RWPE1 (cell line): ENCODE measurements at regions not wholly inside any gene's neighbourhood (a gene's known extent, or its start where the extent isn't known, plus 50 kb on each side); places are given as distances from the start of the nearest gene placed in this dataset.
"Not testable (repeated sequence)": the region's sequence is repeated elsewhere in the genome, so short reads cannot be mapped to it uniquely, and the experiment has no call there.

ENCODE experiments used
- CTCF ChIA-PET: fragments of 350-600 bp; sonication (Branson Sonifier 250); formaldehyde crosslinking; extraction: SDS; loops from one replicate; lab custom pipeline; 2021; lab: Yijun Ruan, JAX
- POLR2A ChIA-PET: fragments of 400-600 bp; formaldehyde crosslinking; extraction: SDS; loops from one replicate; lab custom pipeline; 2020; ENCODE audit warnings: antibody characterized with exemption; ENCODE audit not compliant: low non-redundant PET; lab: Yijun Ruan, JAX
- DNase-seq: peaks from one replicate; pipeline ENCODE4 v3.0.0; 2012; ENCODE audit warnings: low spot score
- H3K27ac ChIP-seq: fragments of 450-650 bp; 2 replicates; pipeline ENCODE4 v1.5.1; 2017
- TF ChIP-seq, protein P1 (sequence below): fragments of 450-650 bp; conservative IDR thresholded peaks from 2 replicates; pipeline ENCODE4 v1.5.1; 2017; ENCODE audit warnings: low read depth, mild to moderate bottlenecking

DNA sequence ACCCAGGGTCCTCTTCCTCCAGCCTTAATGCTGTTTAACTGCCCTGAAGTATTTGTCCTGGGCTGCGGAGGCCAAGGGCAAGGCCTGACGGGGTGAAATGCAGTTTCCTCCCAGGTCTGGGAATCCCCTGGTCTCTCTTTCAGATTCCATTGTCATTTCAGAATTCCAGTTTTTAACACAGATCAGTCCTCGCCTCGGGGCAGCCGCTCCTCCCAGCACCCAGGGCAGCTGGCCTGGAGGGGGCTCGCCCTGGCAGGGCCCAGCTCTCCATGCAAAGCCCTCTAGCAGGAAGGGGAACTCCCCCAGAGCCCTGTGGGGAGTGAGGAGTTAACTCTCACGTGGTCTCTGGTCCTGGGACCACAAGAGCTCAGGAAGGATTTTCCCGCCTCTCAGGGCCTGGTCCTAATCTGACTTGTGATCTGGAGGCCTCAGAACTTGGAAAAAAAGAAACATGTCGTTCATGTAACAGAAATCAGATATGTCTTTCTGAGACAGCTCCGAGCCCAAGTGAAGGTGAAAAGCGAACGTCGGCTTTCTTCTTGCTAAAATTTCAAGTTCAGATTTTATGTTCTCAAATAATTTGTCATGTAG, 265.6 kb upstream of the SFSWAP start:
- CTCF ChIA-PET = no interaction called here
- TF ChIP-seq, protein P1, sequence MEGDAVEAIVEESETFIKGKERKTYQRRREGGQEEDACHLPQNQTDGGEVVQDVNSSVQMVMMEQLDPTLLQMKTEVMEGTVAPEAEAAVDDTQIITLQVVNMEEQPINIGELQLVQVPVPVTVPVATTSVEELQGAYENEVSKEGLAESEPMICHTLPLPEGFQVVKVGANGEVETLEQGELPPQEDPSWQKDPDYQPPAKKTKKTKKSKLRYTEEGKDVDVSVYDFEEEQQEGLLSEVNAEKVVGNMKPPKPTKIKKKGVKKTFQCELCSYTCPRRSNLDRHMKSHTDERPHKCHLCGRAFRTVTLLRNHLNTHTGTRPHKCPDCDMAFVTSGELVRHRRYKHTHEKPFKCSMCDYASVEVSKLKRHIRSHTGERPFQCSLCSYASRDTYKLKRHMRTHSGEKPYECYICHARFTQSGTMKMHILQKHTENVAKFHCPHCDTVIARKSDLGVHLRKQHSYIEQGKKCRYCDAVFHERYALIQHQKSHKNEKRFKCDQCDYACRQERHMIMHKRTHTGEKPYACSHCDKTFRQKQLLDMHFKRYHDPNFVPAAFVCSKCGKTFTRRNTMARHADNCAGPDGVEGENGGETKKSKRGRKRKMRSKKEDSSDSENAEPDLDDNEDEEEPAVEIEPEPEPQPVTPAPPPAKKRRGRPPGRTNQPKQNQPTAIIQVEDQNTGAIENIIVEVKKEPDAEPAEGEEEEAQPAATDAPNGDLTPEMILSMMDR = no peak
- no peak for DNase-seq
- H3K27ac ChIP-seq = no peak overlapping the region
- POLR2A ChIA-PET = no interaction called here

DNA sequence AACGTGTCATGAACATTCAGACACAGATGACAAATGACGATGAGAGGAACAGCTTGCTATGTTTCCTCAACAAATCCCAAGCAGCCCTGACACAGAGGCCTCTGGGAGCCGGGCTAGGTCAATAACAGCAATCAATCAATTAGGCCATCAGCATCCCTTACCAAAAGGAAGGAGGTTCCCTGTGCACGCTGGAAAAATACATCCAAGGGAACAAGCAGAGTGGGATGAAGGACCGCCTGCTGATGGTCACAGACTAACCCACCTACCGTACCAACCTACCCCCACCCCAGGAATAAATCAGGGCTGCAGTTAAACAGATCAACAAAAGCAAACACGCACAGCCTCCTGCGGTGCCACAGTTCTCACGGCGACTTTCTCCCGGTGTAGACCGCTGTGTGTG, 265.1 kb upstream of the SFSWAP start:
- no peak for DNase-seq
- ChIA-PET CTCF (no interaction called here), POLR2A (no interaction called here)
- no peak overlapping the region for H3K27ac ChIP-seq
- TF ChIP-seq, protein P1 = no peak

DNA sequence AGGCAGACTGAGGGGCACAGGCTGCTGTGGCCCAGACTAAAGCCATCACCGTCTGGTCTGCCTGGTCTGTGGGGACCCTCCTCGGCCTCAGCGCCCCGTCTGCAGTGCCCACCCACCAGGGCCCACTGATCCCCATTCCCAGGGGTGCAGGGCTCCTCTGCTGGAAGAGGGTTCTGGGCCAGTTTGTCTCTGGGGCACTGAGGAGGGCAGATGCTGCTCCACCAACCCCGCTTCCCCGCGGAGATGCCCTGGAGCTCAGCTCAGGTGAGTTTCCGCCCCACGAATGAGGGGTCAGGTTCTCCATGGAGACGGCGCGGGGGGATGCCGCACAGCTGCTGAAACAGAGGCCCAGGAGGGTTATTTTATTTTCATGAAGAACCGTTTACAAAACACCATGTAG, 263.3 kb upstream of the SFSWAP start:
- DNase-seq, CTCF ChIA-PET, POLR2A ChIA-PET, H3K27ac ChIP-seq: not testable (repeated sequence)

DNA sequence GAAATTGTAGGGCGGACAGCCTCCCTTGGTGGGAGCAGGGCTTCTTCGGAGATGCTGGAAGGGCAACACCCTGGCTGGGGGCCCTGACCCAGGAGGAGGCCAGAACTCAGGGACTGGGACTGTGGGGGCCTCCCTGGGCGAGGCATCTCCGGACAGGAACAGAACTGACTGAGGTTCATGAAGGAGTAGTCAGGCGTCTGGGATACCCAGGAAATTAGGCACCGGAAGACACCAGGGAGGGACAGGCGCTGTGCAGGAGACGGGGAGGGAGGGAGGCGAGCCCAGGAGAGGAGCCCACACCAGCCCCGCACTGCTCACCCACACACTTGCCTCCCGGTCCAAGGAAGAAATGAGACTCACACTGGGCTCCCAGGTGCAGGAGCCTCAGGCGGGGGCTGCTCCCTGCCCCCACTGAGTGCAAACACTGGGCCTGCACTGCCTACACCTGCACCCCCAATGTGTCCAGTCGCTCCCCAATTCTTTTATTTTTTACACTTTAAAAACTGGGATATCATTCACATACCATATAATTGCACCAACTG, 262.6 kb upstream of the SFSWAP start:
- ChIA-PET CTCF (interaction anchor here (0.7 kb wide), 1 partner anchor 58 kb away, joined by 6 read pairs; no protein-coding TSS in a partner anchor), POLR2A (no interaction called here)
- no peak for DNase-seq
- H3K27ac ChIP-seq = no peak overlapping the region
- TF ChIP-seq, protein P1 = no peak

DNA sequence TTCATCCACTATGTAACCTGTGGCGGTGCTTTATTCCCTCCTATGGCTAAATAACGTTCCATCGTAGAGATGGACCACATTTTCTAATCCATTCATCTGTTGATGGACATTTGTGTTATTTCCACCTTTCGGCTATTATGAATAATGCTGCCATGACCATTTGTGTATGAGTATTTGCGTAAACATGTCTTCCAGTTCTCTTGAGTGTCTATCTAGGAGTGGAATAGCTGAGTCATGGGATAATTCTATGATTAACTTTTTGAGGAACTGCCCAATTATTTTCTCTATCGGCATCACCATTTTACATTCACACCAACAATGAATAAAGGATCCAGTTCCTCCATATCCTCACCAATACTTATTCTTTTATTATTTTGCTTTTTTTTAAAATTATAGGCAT, 261.9 kb upstream of the SFSWAP start:
- TF ChIP-seq, protein P1 = no peak
- no peak for DNase-seq
- CTCF ChIA-PET = interaction anchor here (0.7 kb wide), 1 partner anchor 59 kb away, joined by 6 read pairs; no protein-coding TSS in a partner anchor
- no peak overlapping the region for H3K27ac ChIP-seq
- POLR2A ChIA-PET = no interaction called here

DNA sequence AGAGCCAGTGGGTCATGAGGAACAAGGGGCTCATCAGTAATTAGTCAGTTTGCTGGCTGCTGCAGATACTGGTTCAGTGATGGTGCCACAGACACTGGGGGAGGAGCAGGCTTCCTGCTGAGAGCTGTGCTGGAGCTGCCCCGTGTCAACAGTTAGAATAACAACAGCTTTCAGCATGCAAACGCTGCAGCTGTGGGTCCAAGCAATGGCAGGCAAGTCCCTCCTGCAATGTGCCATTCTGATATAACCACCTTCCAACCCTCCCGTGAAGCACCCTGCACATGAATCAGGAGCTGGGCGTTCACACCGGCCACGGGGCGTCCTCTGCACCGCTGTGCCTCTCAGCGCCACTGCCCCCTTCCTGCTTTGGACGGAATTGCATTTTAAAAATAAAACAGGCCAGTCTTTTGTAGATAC, 258.4 kb upstream of the SFSWAP start:
- no peak overlapping the region for H3K27ac ChIP-seq
- ChIA-PET POLR2A (no interaction called here), CTCF (interaction anchor here (0.7 to 0.8 kb wide), 4 partner anchors 11 to 575 kb away, joined by 3 to 7 read pairs (median 4); no protein-coding TSS in a partner anchor)
- no peak for DNase-seq
- TF ChIP-seq, protein P1 = 0 out of 2 replicates have a peak, but pooled peaks have one; percentile 5
